ENCODE measurements at regions not wholly inside any gene's neighbourhood (a gene's known extent, or its start where the extent isn't known, plus 50 kb on each side); places are given as distances from the start of the nearest gene placed in this dataset.

DNA sequence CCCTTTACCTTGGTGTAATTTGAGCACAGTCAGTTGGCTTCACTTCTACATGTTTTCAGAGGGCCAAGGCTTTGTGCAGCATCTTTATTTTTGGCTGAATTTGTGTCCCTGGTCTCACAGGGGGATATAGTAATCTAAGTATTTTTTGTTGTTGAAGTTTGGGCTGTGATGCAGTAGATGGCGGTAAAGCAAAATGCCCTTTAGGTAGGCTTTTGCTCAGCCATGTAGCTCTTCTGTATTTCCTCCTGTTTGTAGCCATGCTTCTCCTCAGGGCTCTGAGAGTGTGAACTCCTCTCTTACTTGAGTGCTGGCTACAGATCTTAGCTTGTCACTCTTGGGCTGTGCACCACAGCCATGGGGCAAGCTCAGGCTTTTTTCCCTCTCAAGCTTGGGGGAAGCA lies 328.6 kb downstream of the SLITRK5 start:
- ATAC-seq, result no peak
- no peak overlapping the region for H3K4me3 ChIP-seq
- no peaks in the 10 kb centered on the region for H3K36me3 ChIP-seq
- 94 to 96% methylated on average over 1 of the region's 1 CpG for WGBS, 2 donors
- no peaks in the 10 kb centered on the region for H3K4me1 ChIP-seq
- intact Hi-C loops (cut with DNase I), result no loop called here
- no peak for DNase-seq
- peaks cover 0 to 10% (median 0%) of the 10 kb centered on the region in 11 donors for H3K9me3 ChIP-seq
- H3K27me3 ChIP-seq, result no peaks in the 10 kb centered on the region
- no peak overlapping the region for H3K27ac ChIP-seq
- TF ChIP-seq, protein P1, sequence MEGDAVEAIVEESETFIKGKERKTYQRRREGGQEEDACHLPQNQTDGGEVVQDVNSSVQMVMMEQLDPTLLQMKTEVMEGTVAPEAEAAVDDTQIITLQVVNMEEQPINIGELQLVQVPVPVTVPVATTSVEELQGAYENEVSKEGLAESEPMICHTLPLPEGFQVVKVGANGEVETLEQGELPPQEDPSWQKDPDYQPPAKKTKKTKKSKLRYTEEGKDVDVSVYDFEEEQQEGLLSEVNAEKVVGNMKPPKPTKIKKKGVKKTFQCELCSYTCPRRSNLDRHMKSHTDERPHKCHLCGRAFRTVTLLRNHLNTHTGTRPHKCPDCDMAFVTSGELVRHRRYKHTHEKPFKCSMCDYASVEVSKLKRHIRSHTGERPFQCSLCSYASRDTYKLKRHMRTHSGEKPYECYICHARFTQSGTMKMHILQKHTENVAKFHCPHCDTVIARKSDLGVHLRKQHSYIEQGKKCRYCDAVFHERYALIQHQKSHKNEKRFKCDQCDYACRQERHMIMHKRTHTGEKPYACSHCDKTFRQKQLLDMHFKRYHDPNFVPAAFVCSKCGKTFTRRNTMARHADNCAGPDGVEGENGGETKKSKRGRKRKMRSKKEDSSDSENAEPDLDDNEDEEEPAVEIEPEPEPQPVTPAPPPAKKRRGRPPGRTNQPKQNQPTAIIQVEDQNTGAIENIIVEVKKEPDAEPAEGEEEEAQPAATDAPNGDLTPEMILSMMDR (IDR thresholded peaks at IDR 0.05), result no peak

DNA sequence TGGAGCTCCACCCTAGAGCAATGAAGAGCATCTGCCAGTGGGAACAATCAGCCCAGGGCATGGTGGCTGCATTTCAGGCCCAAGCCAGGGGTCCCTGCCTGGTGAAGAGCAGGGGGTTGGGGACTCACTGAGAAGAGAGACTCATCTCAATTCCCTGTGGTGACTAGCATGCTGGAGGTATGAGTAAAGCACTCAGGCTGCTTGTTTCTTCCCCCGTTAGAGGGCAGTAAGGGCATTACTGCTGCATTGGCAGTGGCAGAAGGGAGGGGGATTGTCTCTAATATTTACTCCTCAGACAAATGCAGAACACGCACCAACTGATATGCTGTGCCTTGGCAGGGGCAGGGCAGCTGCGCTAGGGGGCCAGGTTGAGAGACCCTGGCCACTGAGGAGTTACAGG lies 329.1 kb downstream of the SLITRK5 start:
- ATAC-seq (no peak), DNase-seq (no peak)
- TF ChIP-seq, protein P1 (IDR thresholded peaks at IDR 0.05), result no peak
- Histone ChIP-seq H3K4me1 (no peaks in the 10 kb centered on the region), H3K9me3 (peaks cover 0 to 10% (median 0%) of the 10 kb centered on the region in 11 donors), H3K36me3 (no peaks in the 10 kb centered on the region), H3K4me3 (no peak overlapping the region), H3K27me3 (no peaks in the 10 kb centered on the region), H3K27ac (no peak overlapping the region)
- intact Hi-C loops (cut with DNase I), result no loop called here
- WGBS, 2 donors, result 73 to 81% methylated on average over 3 of the region's 3 CpGs

DNA sequence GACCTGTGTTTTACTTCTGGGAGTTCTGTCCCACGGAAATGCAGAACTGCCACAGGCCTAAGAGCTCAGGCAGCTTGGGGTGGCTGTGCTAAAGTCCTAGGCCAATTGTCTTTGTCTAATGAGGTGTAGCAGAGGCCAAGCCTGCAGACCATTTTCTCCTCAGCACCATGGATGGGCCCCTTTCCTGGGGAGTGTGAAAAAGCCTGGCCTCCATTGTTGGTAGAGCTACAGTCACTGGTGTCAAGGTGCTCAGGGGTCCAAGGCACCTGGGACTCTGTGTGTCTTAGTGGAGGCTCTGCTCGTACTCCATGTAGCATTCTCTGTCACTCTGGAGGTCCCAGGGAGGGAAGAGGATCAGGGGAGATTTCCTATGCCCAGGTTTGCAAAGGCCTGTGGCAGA lies 329.6 kb downstream of the SLITRK5 start:
- Histone ChIP-seq H3K4me3 (no peak overlapping the region), H3K27me3 (no peaks in the 10 kb centered on the region), H3K4me1 (no peaks in the 10 kb centered on the region), H3K9me3 (peaks cover 0 to 10% (median 0%) of the 10 kb centered on the region in 11 donors), H3K36me3 (no peaks in the 10 kb centered on the region), H3K27ac (no peak overlapping the region)
- DNase-seq (no peak), ATAC-seq (no peak)
- intact Hi-C loops (cut with DNase I), result no loop called here
- 71 to 80% methylated on average over 2 of the region's 2 CpGs for WGBS, 2 donors
- TF ChIP-seq, protein P1 (IDR thresholded peaks at IDR 0.05), result no peak

DNA sequence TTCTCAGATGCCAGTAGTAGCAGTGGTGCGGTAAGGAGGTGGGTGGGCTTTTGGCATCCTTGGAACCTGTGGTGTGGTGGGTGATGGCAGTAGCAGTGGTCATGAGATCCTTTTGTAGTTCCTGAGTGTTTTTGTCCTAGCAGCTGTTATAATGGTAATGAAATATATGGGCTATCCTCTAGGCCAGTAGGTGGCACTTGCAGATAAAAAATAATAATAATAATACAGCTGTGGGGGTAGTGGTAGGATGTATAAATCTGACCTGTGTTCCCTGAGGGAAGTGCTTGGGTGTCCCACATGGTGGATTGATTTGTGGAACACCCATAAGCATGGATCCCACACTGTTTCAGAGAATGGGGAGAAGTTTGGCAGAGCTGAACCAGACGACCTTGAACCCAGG lies 334.0 kb downstream of the SLITRK5 start:
- H3K36me3 ChIP-seq, result no peaks in the 10 kb centered on the region
- H3K27me3 ChIP-seq, result no peaks in the 10 kb centered on the region
- H3K27ac ChIP-seq, result no peak overlapping the region
- TF ChIP-seq, protein P1 (IDR thresholded peaks at IDR 0.05), result no peak
- 77 to 82% methylated on average over 2 of the region's 2 CpGs for WGBS, 2 donors
- ATAC-seq (no peak), DNase-seq (no peak)
- no peaks in the 10 kb centered on the region for H3K9me3 ChIP-seq
- intact Hi-C loops (cut with DNase I), result no loop called here
- no peak overlapping the region for H3K4me3 ChIP-seq
- H3K4me1 ChIP-seq, result no peaks in the 10 kb centered on the region

DNA sequence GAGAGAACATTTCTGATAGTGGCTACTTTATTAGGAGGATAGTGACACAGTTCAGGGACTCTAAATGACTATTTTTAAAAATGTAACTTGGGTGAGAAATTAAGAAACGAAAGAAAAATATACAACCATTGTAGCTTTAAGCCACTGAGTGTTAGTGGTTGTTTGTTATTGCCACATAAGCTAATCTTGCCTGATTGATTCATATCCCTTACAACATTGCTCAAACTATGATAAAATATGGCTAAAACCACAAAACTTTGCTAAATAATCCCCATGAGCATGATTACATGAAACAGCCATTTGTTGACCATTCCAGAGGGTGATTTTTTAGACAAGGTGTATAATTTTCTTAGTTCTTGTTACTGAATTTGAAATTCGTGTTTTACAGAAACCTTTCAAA lies 343.4 kb downstream of the SLITRK5 start:
- ATAC-seq (no peak), DNase-seq (no peak)
- no peak overlapping the region for H3K4me3 ChIP-seq
- no peaks in the 10 kb centered on the region for H3K36me3 ChIP-seq
- no peaks in the 10 kb centered on the region for H3K27me3 ChIP-seq
- H3K4me1 ChIP-seq, result no peaks in the 10 kb centered on the region
- H3K27ac ChIP-seq, result no peak overlapping the region
- WGBS, 2 donors, result 64 to 72% methylated on average over 2 of the region's 2 CpGs
- TF ChIP-seq, protein P1 (IDR thresholded peaks at IDR 0.05), result no peak
- intact Hi-C loops (cut with DNase I), result no loop called here
- H3K9me3 ChIP-seq, result peaks cover 0 to 17% (median 0%) of the 10 kb centered on the region in 11 donors

All from heart right ventricle (tissue), 16 donors.